ENCODE measurements at regions not wholly inside any gene's neighbourhood (a gene's known extent, or its start where the extent isn't known, plus 50 kb on each side); places are given as distances from the start of the nearest gene placed in this dataset.
A peak's percentile ranks its signal among the peaks of the same experiment; 100 is the strongest.

GRCh38 chr3:59135096-59135495 lies 85.3 kb upstream of the CFAP20DC start:
- Histone ChIP-seq H3K27me3 (no peaks in the 10 kb centered on the region), H3K9me3 (no peaks in the 10 kb centered on the region), H3K4me3 (no peak overlapping the region), H3K36me3 (no peaks in the 10 kb centered on the region)
- no peak for DNase-seq

- no peak overlapping the region for H3K4me3 ChIP-seq
- H3K9me3 ChIP-seq: no peaks in the 10 kb centered on the region
- no peaks in the 10 kb centered on the region for H3K27me3 ChIP-seq
- no peak for DNase-seq
- no peaks in the 10 kb centered on the region for H3K36me3 ChIP-seq
Observed at GRCh38 chr3:59133311-59133710, 83.5 kb upstream of the CFAP20DC start.

- H3K4me3 ChIP-seq: no peak overlapping the region
- H3K36me3 ChIP-seq: no peaks in the 10 kb centered on the region
- no peak for DNase-seq
- H3K27me3 ChIP-seq: no peaks in the 10 kb centered on the region
- no peaks in the 10 kb centered on the region for H3K9me3 ChIP-seq
Observed at GRCh38 chr3:59131016-59131766, 81.4 kb upstream of the CFAP20DC start.

GRCh38 chr3:59128685-59129084 lies 78.9 kb upstream of the CFAP20DC start:
- H3K9me3 ChIP-seq: no peaks in the 10 kb centered on the region
- H3K36me3 ChIP-seq: no peaks in the 10 kb centered on the region
- no peak overlapping the region for H3K4me3 ChIP-seq
- DNase-seq: no peak
- H3K27me3 ChIP-seq: no peaks in the 10 kb centered on the region

- H3K27me3 ChIP-seq: no peaks in the 10 kb centered on the region
- DNase-seq: peak; percentile 58
- no peaks in the 10 kb centered on the region for H3K36me3 ChIP-seq
- H3K9me3 ChIP-seq: no peaks in the 10 kb centered on the region
- no peak overlapping the region for H3K4me3 ChIP-seq
Observed at GRCh38 chr3:59127071-59127470, 77.2 kb upstream of the CFAP20DC start.

- no peaks in the 10 kb centered on the region for H3K9me3 ChIP-seq
- no peaks in the 10 kb centered on the region for H3K27me3 ChIP-seq
- no peak overlapping the region for H3K4me3 ChIP-seq
- no peak for DNase-seq
- no peaks in the 10 kb centered on the region for H3K36me3 ChIP-seq
Observed at GRCh38 chr3:59126446-59126845, 76.6 kb upstream of the CFAP20DC start.

GRCh38 chr3:59121346-59122144 lies 71.7 kb upstream of the CFAP20DC start:
- Histone ChIP-seq H3K4me3 (no peak overlapping the region), H3K9me3 (no peaks in the 10 kb centered on the region), H3K27me3 (no peaks in the 10 kb centered on the region), H3K36me3 (no peaks in the 10 kb centered on the region)
- no peak for DNase-seq

GRCh38 chr3:59118928-59119327 lies 69.1 kb upstream of the CFAP20DC start:
- Histone ChIP-seq H3K27me3 (no peaks in the 10 kb centered on the region), H3K9me3 (no peaks in the 10 kb centered on the region), H3K4me3 (no peak overlapping the region), H3K36me3 (no peaks in the 10 kb centered on the region)
- no peak for DNase-seq

- DNase-seq: no peak
- H3K9me3 ChIP-seq: no peaks in the 10 kb centered on the region
- no peaks in the 10 kb centered on the region for H3K27me3 ChIP-seq
- no peak overlapping the region for H3K4me3 ChIP-seq
- H3K36me3 ChIP-seq: no peaks in the 10 kb centered on the region
Observed at GRCh38 chr3:59117396-59117795, 67.6 kb upstream of the CFAP20DC start.

- Histone ChIP-seq H3K9me3 (no peaks in the 10 kb centered on the region), H3K4me3 (peak overlapping the region; percentile 33), H3K36me3 (no peaks in the 10 kb centered on the region), H3K27me3 (no peaks in the 10 kb centered on the region)
- DNase-seq: no peak
Observed at GRCh38 chr3:59116233-59116537, 66.4 kb upstream of the CFAP20DC start.

- Histone ChIP-seq H3K36me3 (no peaks in the 10 kb centered on the region), H3K9me3 (no peaks in the 10 kb centered on the region), H3K4me3 (peak overlapping the region; percentile 33), H3K27me3 (no peaks in the 10 kb centered on the region)
- no peak for DNase-seq
Observed at GRCh38 chr3:59115364-59116232, 65.8 kb upstream of the CFAP20DC start.

GRCh38 chr3:59107856-59108815 lies 58.3 kb upstream of the CFAP20DC start:
- H3K4me3 ChIP-seq: no peak overlapping the region
- no peaks in the 10 kb centered on the region for H3K36me3 ChIP-seq
- no peaks in the 10 kb centered on the region for H3K9me3 ChIP-seq
- DNase-seq: peak; percentile 32
- H3K27me3 ChIP-seq: no peaks in the 10 kb centered on the region

GRCh38 chr3:59106085-59106648 lies 56.3 kb upstream of the CFAP20DC start:
- no peaks in the 10 kb centered on the region for H3K27me3 ChIP-seq
- no peak for DNase-seq
- H3K36me3 ChIP-seq: no peaks in the 10 kb centered on the region
- no peak overlapping the region for H3K4me3 ChIP-seq
- H3K9me3 ChIP-seq: no peaks in the 10 kb centered on the region

- H3K36me3 ChIP-seq: no peaks in the 10 kb centered on the region
- no peak for DNase-seq
- H3K27me3 ChIP-seq: no peaks in the 10 kb centered on the region
- no peaks in the 10 kb centered on the region for H3K9me3 ChIP-seq
- no peak overlapping the region for H3K4me3 ChIP-seq
Observed at GRCh38 chr3:59103552-59103951, 53.7 kb upstream of the CFAP20DC start.

GRCh38 chr3:59101231-59101736 lies 51.5 kb upstream of the CFAP20DC start:
- peak; percentile 88 for DNase-seq
- H3K9me3 ChIP-seq: no peaks in the 10 kb centered on the region
- no peaks in the 10 kb centered on the region for H3K27me3 ChIP-seq
- H3K4me3 ChIP-seq: no peak overlapping the region
- H3K36me3 ChIP-seq: no peaks in the 10 kb centered on the region

Measured in MG63 (cell line).